ENCODE measurements at regions not wholly inside any gene's neighbourhood (a gene's known extent, or its start where the extent isn't known, plus 50 kb on each side); places are given as distances from the start of the nearest gene placed in this dataset.

DNA sequence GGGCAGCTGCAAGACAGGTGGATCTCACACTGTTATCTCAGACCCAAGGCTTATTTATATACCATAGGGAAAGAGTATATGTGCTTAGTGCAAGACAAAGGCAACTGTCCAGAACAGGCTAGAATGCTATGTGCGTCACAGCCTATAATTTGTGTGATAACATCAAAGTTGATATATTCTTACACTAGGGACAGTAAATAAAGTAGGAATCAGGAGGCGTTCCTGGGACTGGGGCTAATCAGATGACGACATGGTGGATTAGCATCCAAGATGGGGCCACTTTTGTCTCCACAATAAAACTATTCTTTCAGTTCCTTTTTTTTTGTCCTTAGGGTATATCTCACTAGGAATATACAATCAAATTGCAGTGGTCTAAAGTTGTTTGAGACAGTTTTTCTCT is 54.9 kb upstream of the IER3 start:
- Histone ChIP-seq H3K9me3 (ENCODE audit: low read length) (no peaks in the 10 kb centered on the region), H3K4me1 (ENCODE audit: insufficient read depth, low read length) (peaks cover 6% of the 10 kb centered on the region), H2AFZ (ENCODE audit: low read depth, low read length) (no peak overlapping the region), H3K27me3 (ENCODE audit: insufficient read depth, low read length) (no peaks in the 10 kb centered on the region), H3K36me3 (ENCODE audit: insufficient read depth, low read length) (no peaks in the 10 kb centered on the region), H3K4me3 (ENCODE audit: low read length) (no peak overlapping the region)

DNA sequence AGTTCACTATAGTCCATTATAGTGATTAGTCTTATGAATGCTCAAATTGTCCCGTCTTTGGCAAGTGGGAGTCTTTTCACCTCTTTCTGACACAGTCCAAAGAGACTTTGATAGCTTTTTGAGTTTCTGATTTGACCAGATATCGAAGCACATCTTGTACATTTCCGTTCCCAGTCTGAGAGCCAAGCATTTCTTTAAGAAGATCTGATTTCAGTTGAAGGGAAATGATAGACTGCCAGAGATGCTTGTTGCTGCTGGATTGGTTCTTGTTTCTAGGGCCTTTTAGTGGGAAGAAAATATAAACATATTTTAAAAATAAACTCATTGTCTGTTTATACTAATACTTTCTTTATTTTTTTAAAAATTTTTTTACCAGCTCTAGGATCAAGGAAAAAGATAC is 54.1 kb upstream of the IER3 start:
- H2AFZ ChIP-seq (ENCODE audit: low read depth, low read length), result no peak overlapping the region
- H3K4me1 ChIP-seq (ENCODE audit: insufficient read depth, low read length), result peaks cover 6% of the 10 kb centered on the region
- H3K9me3 ChIP-seq (ENCODE audit: low read length), result no peaks in the 10 kb centered on the region
- no peak overlapping the region for H3K4me3 ChIP-seq (ENCODE audit: low read length)
- H3K36me3 ChIP-seq (ENCODE audit: insufficient read depth, low read length), result no peaks in the 10 kb centered on the region
- H3K27me3 ChIP-seq (ENCODE audit: insufficient read depth, low read length), result no peaks in the 10 kb centered on the region

- no peaks in the 10 kb centered on the region for H3K36me3 ChIP-seq (ENCODE audit: insufficient read depth, low read length)
- H3K9me3 ChIP-seq (ENCODE audit: low read length), result no peaks in the 10 kb centered on the region
- H2AFZ ChIP-seq (ENCODE audit: low read depth, low read length), result no peak overlapping the region
- no peaks in the 10 kb centered on the region for H3K27me3 ChIP-seq (ENCODE audit: insufficient read depth, low read length)
- peaks cover 6% of the 10 kb centered on the region for H3K4me1 ChIP-seq (ENCODE audit: insufficient read depth, low read length)
- no peak overlapping the region for H3K4me3 ChIP-seq (ENCODE audit: low read length)
Measured at GRCh38 chr6:30795549-30796293, 51.4 kb upstream of the IER3 start.
